GM19372 (cell line): ENCODE measurements at regions not wholly inside any gene's neighbourhood (a gene's known extent, or its start where the extent isn't known, plus 50 kb on each side); places are given as distances from the start of the nearest gene placed in this dataset.
"Not testable (repeated sequence)": the region's sequence is repeated elsewhere in the genome, so short reads cannot be mapped to it uniquely, and the experiment has no call there.

Experiments
- ATAC-seq: cut with Tn5 transposase; IDR thresholded peaks from one replicate; pipeline ENCODE4 v1.9.1; 2021; ENCODE audit warnings: mild to moderate bottlenecking, low read depth, moderate library complexity; ENCODE audit not compliant: unreplicated experiment

DNA sequence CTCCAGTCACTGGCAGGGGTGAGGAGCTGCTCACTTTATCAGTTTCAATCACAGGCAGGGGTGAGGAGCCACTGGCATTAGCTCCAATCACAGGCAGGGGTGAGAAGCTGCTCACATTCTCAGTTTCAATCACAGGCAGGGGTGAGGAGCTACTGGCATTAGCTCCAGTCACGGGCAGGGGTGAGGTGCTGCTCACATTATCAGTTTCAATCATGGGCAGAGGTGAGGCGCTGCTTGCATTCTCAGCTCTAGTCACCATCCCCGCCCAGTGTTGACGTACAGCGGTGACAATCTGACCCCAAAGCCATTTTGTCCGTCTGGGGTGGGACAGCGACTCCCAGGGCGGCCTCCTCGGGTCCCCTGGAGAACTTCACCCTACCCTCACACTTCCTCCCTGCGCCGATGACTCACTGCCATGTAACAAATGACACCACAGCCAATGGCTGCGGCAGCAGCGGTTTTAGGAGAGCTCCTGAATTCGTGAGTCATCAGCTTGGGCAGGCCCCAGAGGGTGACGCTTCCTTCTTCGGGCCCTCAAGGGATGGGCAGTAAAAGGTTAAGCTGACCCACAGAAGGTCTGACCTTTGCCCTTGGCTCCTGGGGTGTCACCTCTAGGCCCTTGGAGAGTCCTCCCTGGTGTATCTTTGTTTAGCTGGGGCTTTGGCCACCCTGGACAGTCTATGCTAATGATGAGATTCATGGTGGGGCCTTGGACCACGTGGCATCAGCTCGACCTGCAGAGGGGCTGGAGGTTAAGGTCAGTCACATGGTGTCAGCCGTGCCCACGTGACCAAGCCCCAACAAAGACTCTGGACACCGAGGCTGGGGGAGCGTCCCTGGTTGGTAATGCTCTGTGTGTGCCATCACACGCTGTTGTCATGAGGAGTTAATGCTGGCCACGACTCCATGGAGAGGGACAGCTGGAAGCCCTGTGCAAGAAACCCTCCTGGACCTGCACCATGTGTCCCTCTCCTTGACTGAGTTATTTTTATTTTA, 171.7 kb downstream of the C16orf95 start:
- no peak for ATAC-seq

GRCh38 chr16:87146676-87147075, 170.5 kb downstream of the C16orf95 start:
- no peak for ATAC-seq

GRCh38 chr16:87149051-87149450, 168.1 kb downstream of the C16orf95 start:
- ATAC-seq, result no peak

DNA sequence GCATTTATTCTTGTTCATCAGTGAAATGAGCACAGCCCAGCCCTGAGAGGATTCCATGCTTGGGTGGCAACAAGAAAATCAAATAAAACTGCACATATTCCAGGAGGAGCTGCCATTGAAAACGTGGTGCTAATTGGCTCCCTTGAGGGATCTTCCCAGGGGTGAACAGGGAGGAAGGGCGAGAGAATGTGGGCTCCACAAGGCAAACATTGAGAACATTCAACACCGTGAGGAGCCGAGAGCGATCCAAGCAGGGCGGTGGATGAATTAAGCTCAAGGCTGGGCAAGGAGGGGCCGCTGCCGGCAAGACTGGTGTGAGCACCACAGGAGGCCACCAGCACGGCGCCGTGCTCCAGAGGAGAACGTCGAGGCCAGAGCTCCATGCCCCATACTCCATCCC, 166.9 kb downstream of the C16orf95 start:
- ATAC-seq, result no peak

DNA sequence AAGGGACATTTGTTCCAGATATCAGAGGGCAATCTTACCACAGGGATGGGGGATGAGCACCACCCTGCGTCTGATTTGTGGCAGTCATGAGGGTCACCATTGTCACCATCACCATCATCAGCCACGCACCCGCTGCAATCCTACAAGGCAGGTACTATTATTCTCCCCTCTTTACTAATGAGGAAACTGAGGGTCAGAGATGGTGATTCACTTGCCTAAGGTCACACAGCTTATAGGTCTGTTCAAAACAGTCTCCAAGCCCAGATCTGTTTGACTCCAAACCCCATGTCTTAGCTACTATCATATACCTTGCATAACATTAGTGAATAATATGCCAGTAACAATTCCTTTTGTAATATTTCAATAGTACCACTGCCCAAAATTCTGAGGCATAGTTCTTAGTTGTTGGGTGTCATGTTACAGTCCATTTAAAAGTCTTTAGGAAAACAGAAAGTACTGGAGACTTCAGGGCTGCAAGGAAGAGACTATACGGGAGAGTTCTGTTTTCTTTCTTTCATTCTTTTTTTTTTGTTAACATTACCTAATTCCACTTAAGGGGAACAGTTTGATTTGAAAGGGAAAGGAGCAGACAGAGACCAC, 166.4 kb downstream of the C16orf95 start:
- ATAC-seq, result no peak

DNA sequence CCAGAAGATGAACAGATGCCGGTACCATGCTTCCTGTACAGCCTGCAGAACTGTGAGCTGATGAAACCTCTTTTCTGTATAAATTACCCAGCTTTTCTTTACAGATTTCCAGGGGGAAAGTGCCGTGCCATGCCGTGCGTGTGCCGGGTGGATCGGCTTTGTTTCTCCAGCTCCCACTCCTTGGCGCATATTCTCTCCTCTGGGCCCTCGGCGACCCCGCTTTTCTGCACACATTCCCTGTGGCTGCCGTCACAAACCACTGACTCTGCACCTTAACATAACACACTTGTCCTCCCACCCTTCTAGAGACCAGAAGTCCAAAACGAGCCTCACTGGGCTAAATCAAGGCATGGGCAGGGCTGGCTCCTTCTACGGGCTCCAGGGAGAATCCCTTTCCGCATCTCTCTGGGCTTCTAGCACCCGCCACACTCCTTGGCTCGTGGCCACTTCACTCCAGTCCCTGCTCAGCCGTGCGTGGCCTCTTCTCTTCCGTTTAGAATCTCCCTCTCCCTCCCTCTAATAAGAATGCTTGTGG, 164.9 kb downstream of the C16orf95 start:
- ATAC-seq, result no peak

DNA sequence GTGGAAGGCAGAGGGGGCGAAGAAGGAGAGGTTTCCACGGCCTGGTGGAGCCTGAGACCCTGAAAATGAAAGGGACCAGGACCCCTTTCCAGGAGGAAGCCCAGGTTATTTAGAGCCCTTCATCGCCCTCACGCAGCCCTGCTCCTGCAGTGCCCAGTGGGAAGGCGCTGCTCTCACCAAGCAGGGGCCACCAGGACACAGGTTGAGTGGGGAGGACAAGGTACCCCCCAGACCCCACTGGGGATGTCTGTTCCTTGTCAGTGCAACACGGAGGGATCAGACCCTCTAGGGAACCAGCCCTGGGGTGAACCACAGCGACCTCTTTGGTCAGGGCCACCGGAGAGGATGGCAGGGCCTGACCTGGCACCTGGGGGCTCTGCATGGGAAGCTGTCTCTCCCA, 163.9 kb downstream of the C16orf95 start:
- ATAC-seq, result no peak

DNA sequence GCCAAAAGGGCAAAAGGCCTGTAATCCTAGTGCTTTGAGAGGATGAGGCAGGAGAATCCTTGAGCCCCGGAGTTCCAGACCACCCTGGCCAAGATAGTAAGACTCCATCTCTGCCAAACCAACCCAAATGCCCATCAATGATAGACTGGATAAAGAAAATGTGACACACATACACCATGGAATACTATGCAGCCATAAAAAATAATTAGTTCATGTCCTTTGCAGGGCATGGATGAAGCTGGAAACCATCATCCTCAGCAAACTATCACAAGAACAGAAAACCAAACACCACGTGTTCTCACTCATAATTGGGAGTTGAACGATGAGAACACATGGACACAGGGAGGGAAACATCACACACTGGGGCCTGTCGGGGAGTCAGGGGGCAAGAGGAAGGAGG, 161.9 kb downstream of the C16orf95 start:
- ATAC-seq, result not testable (repeated sequence)

DNA sequence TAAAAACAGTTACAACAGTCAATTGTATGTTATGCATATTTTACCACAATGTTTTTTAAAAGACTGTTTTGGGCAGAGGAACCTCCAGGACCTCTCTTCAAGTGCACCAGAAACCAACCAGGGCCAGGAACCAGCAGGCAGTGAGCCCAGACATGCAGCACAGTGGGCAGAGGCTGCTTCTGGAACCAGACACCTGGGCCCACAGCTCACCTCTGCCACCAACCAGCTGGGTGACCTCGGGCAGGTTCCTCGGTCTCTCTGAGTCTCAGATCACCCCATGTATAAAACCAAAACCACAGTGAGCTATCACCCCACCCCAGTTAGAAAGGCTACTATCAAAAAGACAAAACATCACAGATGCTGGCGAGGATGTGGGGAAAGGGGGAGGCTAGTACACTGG, 161.0 kb downstream of the C16orf95 start:
- no peak for ATAC-seq

- no peak for ATAC-seq
Measured at GRCh38 chr16:87160234-87160636, 157.0 kb downstream of the C16orf95 start.

GRCh38 chr16:87160701-87161337, 156.4 kb downstream of the C16orf95 start:
- no peak for ATAC-seq

DNA sequence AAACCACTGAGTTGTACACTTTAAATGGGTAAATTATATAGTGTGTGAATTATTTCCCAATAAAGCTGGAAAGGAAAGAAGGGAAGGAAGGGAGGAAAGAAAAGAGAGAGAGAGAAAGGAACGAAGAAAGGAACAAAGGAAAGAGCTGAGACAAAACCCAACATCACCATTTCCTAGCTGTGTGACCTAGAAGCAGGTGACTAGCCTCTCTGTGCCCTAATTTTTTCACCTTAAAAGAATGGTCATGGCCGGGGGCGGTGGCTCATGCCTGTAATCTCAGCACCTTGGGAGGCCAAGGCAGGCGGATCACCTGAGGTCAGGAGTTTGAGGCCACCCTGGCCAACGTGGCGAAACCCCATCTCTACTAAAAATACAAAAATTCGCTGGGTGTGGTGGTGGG, 155.8 kb downstream of the C16orf95 start:
- not testable (repeated sequence) for ATAC-seq

- no peak for ATAC-seq
Measured at GRCh38 chr16:87161822-87162676, 155.1 kb downstream of the C16orf95 start.

DNA sequence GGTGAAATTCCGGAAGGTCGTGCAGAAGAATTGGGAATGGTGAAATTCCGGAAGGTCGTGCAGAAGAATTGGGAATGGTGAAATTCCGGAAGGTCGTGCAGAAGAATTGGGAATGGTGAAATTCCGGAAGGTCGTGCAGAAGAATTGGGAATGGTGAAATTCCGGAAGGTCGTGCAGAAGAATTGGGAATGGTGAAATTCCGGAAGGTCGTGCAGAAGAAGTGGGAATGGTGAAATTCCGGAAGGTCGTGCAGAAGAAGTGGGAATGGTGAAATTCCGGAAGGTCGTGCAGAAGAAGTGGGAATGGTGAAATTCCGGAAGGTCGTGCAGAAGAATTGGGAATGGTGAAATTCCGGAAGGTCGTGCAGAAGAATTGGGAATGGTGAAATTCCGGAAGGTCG, 154.4 kb downstream of the C16orf95 start:
- ATAC-seq, result not testable (repeated sequence)

DNA sequence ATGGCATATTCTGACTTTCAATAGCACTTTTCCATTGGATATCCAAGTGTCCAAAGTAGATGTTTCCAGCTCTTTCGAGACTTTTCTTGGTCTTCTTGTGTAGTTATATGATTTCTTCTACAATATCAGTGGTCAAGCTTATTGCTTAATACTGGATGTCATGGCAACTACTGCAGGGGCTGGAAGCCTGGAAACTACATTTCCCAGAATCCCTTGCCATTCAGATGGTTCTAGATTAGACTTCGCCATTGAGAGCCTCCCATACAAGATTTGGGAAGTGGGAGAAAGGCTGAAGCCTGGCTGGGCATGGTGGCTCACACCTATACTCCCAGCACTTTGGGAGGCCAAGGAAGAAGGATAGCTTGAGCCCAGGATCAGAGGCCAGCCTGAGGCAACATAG, 153.6 kb downstream of the C16orf95 start:
- no peak for ATAC-seq

- ATAC-seq, result no peak
Measured at GRCh38 chr16:87165151-87165550, 152.0 kb downstream of the C16orf95 start.

- ATAC-seq, result no peak
Measured at GRCh38 chr16:87165885-87166284, 151.3 kb downstream of the C16orf95 start.

GRCh38 chr16:87166321-87166720, 150.9 kb downstream of the C16orf95 start:
- ATAC-seq, result no peak

- no peak for ATAC-seq
Measured at GRCh38 chr16:87166934-87167333, 150.3 kb downstream of the C16orf95 start.

GRCh38 chr16:87169509-87169995, 147.6 kb downstream of the C16orf95 start:
- ATAC-seq, result no peak
